H1 (cell line): ENCODE measurements at regions not wholly inside any gene's neighbourhood (a gene's known extent, or its start where the extent isn't known, plus 50 kb on each side); places are given as distances from the start of the nearest gene placed in this dataset.

Experiments
- CTCF ChIA-PET: fragments of 300-600 bp; sonication (Branson Sonifier 250); formaldehyde crosslinking; loops from one replicate; lab custom pipeline; 2021; ENCODE audit not compliant: partially characterized antibody; lab: Charles Lee
- POLR2A ChIA-PET: fragments of 300-600 bp; sonication (Branson Sonifier 250); formaldehyde crosslinking; loops from one replicate; lab custom pipeline; 2021; ENCODE audit warnings: inconsistent platforms; ENCODE audit not compliant: partially characterized antibody; lab: Charles Lee
- DNase-seq, 2 experiments: peaks; one replicate each; pipeline versions ENCODE4 v3.0.0 to v3.0.0-alpha.2; 2010 to 2022; ENCODE audit warnings: low spot score in 2 of 2, low read depth in 1 of 2, mixed read lengths in 1 of 2
- FAIRE-seq: peaks from 2 replicates; lab custom pipeline; 2011; peaks lifted over from hg19 to GRCh38; lab: Jason Lieb, UNC
- H2AFZ ChIP-seq: 2 replicates; pipeline ENCODE4 v1.8.1; 2012; ENCODE audit warnings: low read length, inconsistent platforms
- H2AK5ac ChIP-seq: 2 replicates; pipeline ENCODE4 v1.6.1; 2013; ENCODE audit warnings: low read depth, low read length
- H2BK120ac ChIP-seq: replicated peaks from 2 replicates; pipeline ENCODE3; 2013; ENCODE audit warnings: low read depth, low read length, inconsistent platforms
- H2BK12ac ChIP-seq: 2 replicates; pipeline ENCODE4 v1.6.1; 2013; ENCODE audit warnings: low read depth, low read length
- H2BK15ac ChIP-seq: 2 replicates; pipeline ENCODE4 v1.6.1; 2013; ENCODE audit warnings: low read length
- H2BK20ac ChIP-seq: 2 replicates; pipeline ENCODE4 v1.6.1; 2013; ENCODE audit warnings: low read length
- H2BK5ac ChIP-seq: 2 replicates; pipeline ENCODE4 v1.6.1; 2013; ENCODE audit warnings: low read depth, low read length
- H3K14ac ChIP-seq: 2 replicates; pipeline ENCODE4 v1.6.1; 2013; ENCODE audit warnings: inconsistent platforms; ENCODE audit not compliant: insufficient read length
- H3K18ac ChIP-seq: 2 replicates; pipeline ENCODE4 v1.6.1; 2013; ENCODE audit warnings: low read length; ENCODE audit errors: extremely low read depth
- H3K23ac ChIP-seq: 2 replicates; pipeline ENCODE4 v1.6.1; 2013; ENCODE audit warnings: inconsistent platforms; ENCODE audit not compliant: insufficient read length
- H3K23me2 ChIP-seq: 2 replicates; pipeline ENCODE4 v1.6.1; 2013; ENCODE audit warnings: low read depth, low read length
- H3K27ac ChIP-seq: 2 replicates; pipeline ENCODE4 v1.6.1; 2011; ENCODE audit warnings: low read depth, low read length, inconsistent platforms
- H3K27me3 ChIP-seq, 4 experiments: replicated peaks in 1 of 4; 1 replicate in 1 of 4; 2 replicates in 3 of 4; pipeline versions ENCODE4 v1.6.1 to v1.8.1; 2011 to 2013; ENCODE audit warnings: low read length in 3 of 4, mild to moderate bottlenecking in 3 of 4, inconsistent platforms in 2 of 4, mixed read lengths in 2 of 4, moderate library complexity in 1 of 4; ENCODE audit not compliant: control insufficient read depth in 3 of 4, insufficient read depth in 3 of 4; ENCODE audit errors: extremely low read depth in 1 of 4
- H3K36me3 ChIP-seq, 4 experiments: 2 replicates each; pipeline versions ENCODE4 v1.6.1 to v1.8.1; 2011 to 2013; ENCODE audit warnings: mild to moderate bottlenecking in 4 of 4, low read length in 3 of 4, moderate library complexity in 2 of 4, control low read depth in 1 of 4, inconsistent platforms in 1 of 4; ENCODE audit not compliant: insufficient read depth in 4 of 4, control insufficient read depth in 2 of 4
- H3K4ac ChIP-seq: replicated peaks from 2 replicates; pipeline ENCODE3; 2013; ENCODE audit warnings: low read length, low read depth, mixed read lengths, inconsistent platforms; ENCODE audit not compliant: insufficient read length
- H3K4me1 ChIP-seq, 4 experiments: replicated peaks in 1 of 4; 1 replicate in 1 of 4; 2 replicates in 3 of 4; pipeline versions ENCODE4 v1.6.1 to v1.8.1; 2011 to 2013; ENCODE audit warnings: low read length in 3 of 4, inconsistent platforms in 2 of 4, mixed read lengths in 1 of 4; ENCODE audit not compliant: insufficient read depth in 4 of 4, control insufficient read depth in 3 of 4
- H3K4me2 ChIP-seq, 2 experiments: 2 replicates each; pipeline versions ENCODE4 v1.6.1 to v1.8.1; 2011 to 2013; ENCODE audit warnings: low read depth in 2 of 2, low read length in 2 of 2, control low read depth in 1 of 2, inconsistent platforms in 1 of 2, mild to moderate bottlenecking in 1 of 2; ENCODE audit not compliant: insufficient read depth in 1 of 2
- H3K4me3 ChIP-seq, 4 experiments: fragments of 200-600, 300-600 bp in 1 of 4; sonication (generic), shearing (Covaris generic), sonication (Bioruptor Twin) in 1 of 4; 2 replicates each; pipeline versions ENCODE4 v1.5.1 to v1.8.1; 2011 to 2016; ENCODE audit warnings: low read length in 4 of 4, low read depth in 3 of 4, control low read depth in 2 of 4, inconsistent platforms in 2 of 4, mild to moderate bottlenecking in 2 of 4, mixed read lengths in 1 of 4, moderate library complexity in 1 of 4; ENCODE audit not compliant: insufficient read depth in 2 of 4; ENCODE audit errors: extremely low read depth in 1 of 4
- H3K56ac ChIP-seq: replicated peaks from 2 replicates; pipeline ENCODE3; 2013; ENCODE audit warnings: low read depth, mild to moderate bottlenecking, mixed read lengths, low read length, inconsistent platforms; ENCODE audit not compliant: insufficient read length
- H3K79me1 ChIP-seq: 2 replicates; pipeline ENCODE4 v1.6.1; 2013; ENCODE audit warnings: low read depth, low read length, control low read depth
- H3K79me2 ChIP-seq, 2 experiments: 2 replicates each; pipeline versions ENCODE4 v1.6.1 to v1.8.1; 2012 to 2013; ENCODE audit warnings: low read length in 2 of 2, mild to moderate bottlenecking in 2 of 2, inconsistent platforms in 1 of 2; ENCODE audit not compliant: insufficient read depth in 2 of 2, control insufficient read depth in 1 of 2
- H3K9ac ChIP-seq, 4 experiments: replicated peaks in 1 of 4; 1 replicate in 1 of 4; 2 replicates in 3 of 4; pipeline versions ENCODE4 v1.6.1 to v1.8.1; 2011 to 2013; ENCODE audit warnings: low read depth in 3 of 4, low read length in 3 of 4, control low read depth in 2 of 4, mild to moderate bottlenecking in 2 of 4, moderate library complexity in 2 of 4, inconsistent platforms in 1 of 4; ENCODE audit errors: extremely low read depth in 1 of 4
- H3K9me3 ChIP-seq, 2 experiments: 2 replicates each; pipeline versions ENCODE4 v1.6.1 to v1.8.1; 2012 to 2013; ENCODE audit warnings: mild to moderate bottlenecking in 2 of 2, moderate library complexity in 2 of 2, control low read depth in 1 of 2, inconsistent platforms in 1 of 2, low read depth in 1 of 2, low read length in 1 of 2, mixed read lengths in 1 of 2; ENCODE audit not compliant: insufficient read depth in 2 of 2
- H4K20me1 ChIP-seq, 2 experiments: replicated peaks in 1 of 2; 2 replicates each; pipeline versions ENCODE3 to v1.8.1; 2011 to 2013; ENCODE audit warnings: inconsistent platforms in 2 of 2, low read length in 2 of 2, mild to moderate bottlenecking in 1 of 2; ENCODE audit not compliant: insufficient read depth in 2 of 2, control insufficient read depth in 1 of 2
- H4K5ac ChIP-seq: 2 replicates; pipeline ENCODE4 v1.6.1; 2013; ENCODE audit warnings: low read length, low read depth, mixed read lengths, inconsistent platforms; ENCODE audit not compliant: insufficient read length
- H4K8ac ChIP-seq: 2 replicates; pipeline ENCODE4 v1.8.0; 2013; ENCODE audit warnings: mild to moderate bottlenecking, moderate library complexity, low read length, inconsistent platforms; ENCODE audit not compliant: insufficient read depth; ENCODE audit errors: extremely low read depth
- H4K91ac ChIP-seq: replicated peaks from 2 replicates; pipeline ENCODE3; 2013; ENCODE audit warnings: low read length, mixed read lengths, inconsistent platforms; ENCODE audit not compliant: insufficient read length
- BACH1 ChIP-seq: IDR thresholded peaks from 2 replicates; pipeline ENCODE4 v1.6.1; 2012; ENCODE audit warnings: low read length, improper control_type of control experiment
- CBX8 ChIP-seq: fragments of 300-800, 300-1000 bp; sonication (generic); IDR thresholded peaks from 2 replicates; pipeline ENCODE4 v1.7.1; 2016; ENCODE audit warnings: low read depth, low read length, borderline replicate concordance
- CEBPB ChIP-seq: IDR thresholded peaks from 2 replicates; pipeline ENCODE4 v1.6.1; 2012; ENCODE audit warnings: low read depth, low read length
- CHD1 ChIP-seq: IDR thresholded peaks from 2 replicates; pipeline ENCODE4 v1.6.1; 2012; ENCODE audit warnings: low read depth, low read length, improper control_type of control experiment
- EP300 ChIP-seq, 2 experiments: IDR thresholded peaks; 1 replicate in 1 of 2; 2 replicates in 1 of 2; pipeline ENCODE4 v1.6.1; 2011 to 2012; ENCODE audit warnings: low read depth in 2 of 2, low read length in 2 of 2, mild to moderate bottlenecking in 2 of 2, borderline replicate concordance in 1 of 2, inconsistent platforms in 1 of 2, moderate library complexity in 1 of 2
- KDM5A ChIP-seq: fragments of 200-600 bp; IDR thresholded peaks from 2 replicates; pipeline ENCODE4 v1.7.1; 2012; ENCODE audit warnings: mild to moderate bottlenecking, low read length, inconsistent platforms, mixed read lengths
- NANOG ChIP-seq: IDR thresholded peaks from 2 replicates; pipeline ENCODE4 v1.6.1; 2011; ENCODE audit warnings: low read length, low read depth, mild to moderate bottlenecking, inconsistent platforms; ENCODE audit not compliant: insufficient read depth, poor library complexity, severe bottlenecking
- POLR2AphosphoS5 ChIP-seq: IDR thresholded peaks from 2 replicates; pipeline ENCODE4 v1.6.1; 2011; ENCODE audit warnings: low read depth, low read length
- POU5F1 ChIP-seq: IDR thresholded peaks from 2 replicates; pipeline ENCODE4 v1.6.1; 2011; ENCODE audit warnings: low read depth, mild to moderate bottlenecking, low read length, moderate library complexity
- RBBP5 ChIP-seq: IDR thresholded peaks from 2 replicates; pipeline ENCODE4 v1.7.1; 2012; ENCODE audit warnings: low read depth, mild to moderate bottlenecking, inconsistent platforms, low read length, moderate library complexity, borderline replicate concordance
- SIX5 ChIP-seq: IDR thresholded peaks from 2 replicates; pipeline ENCODE4 v1.6.1; 2011; ENCODE audit warnings: mild to moderate bottlenecking, low read depth, low read length
- SP1 ChIP-seq: IDR thresholded peaks from 2 replicates; pipeline ENCODE4 v1.6.1; 2011; ENCODE audit warnings: low read depth, low read length
- SP2 ChIP-seq: IDR thresholded peaks from 2 replicates; pipeline ENCODE4 v1.6.1; 2012; ENCODE audit warnings: mild to moderate bottlenecking, low read length, inconsistent platforms
- SP4 ChIP-seq: IDR thresholded peaks from 2 replicates; pipeline ENCODE4 v1.6.1; 2012; ENCODE audit warnings: low read length, inconsistent platforms
- SUZ12 ChIP-seq: fragments of 200-600 bp; sonication (generic); IDR thresholded peaks from 2 replicates; pipeline ENCODE4 v1.6.1; 2012; ENCODE audit warnings: mild to moderate bottlenecking, inconsistent platforms, low read length, moderate library complexity, mixed read lengths
- WGBS, 2 experiments: shearing (Covaris generic) in 1 of 2; methylation state at CpG; one replicate each; pipeline versions ENCODE4 v1.1.6 to v1.1.7; 2013 to 2015; ENCODE audit warnings: low lambda C conversion rate in 2 of 2, mixed read lengths in 2 of 2, inconsistent platforms in 1 of 2, low coverage in 1 of 2, missing lambda C conversion rate in 1 of 2; ENCODE audit not compliant: insufficient replicate concordance in 2 of 2, insufficient coverage in 1 of 2, insufficient read length in 1 of 2; ENCODE audit errors: extremely low coverage in 1 of 2, missing lambda C conversion rate in 1 of 2; 5-methylcytosine and 5-hydroxymethylcytosine counted together
- TF ChIP-seq, protein P1 (sequence below): IDR thresholded peaks from 2 replicates; pipeline ENCODE4 v1.6.1; 2011; ENCODE audit warnings: low read depth, mild to moderate bottlenecking, low read length; ENCODE audit not compliant: insufficient read depth

DNA sequence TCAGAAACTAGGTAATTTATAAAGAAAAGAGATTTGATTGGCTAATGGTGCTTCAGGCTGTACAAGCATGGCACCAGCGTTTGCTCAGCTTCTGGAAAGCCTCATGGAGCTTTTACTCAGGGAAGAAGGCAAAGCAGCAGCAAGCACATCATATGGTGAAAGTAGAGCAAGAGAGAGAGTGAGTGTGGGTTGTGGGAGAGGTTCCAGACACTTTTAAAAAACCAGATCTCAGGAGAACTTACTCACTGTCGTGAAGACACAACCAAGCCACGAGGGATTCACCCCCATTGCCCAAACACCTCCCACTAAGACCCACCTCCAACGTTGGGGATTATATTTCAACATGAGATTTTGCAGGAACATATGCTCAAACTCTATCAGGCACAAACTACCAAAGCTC, 554.6 kb upstream of the TNP1 start:
- H2BK12ac ChIP-seq, result no peak overlapping the region
- WGBS, 2 experiments, result 90% methylated on average over 4 of the region's 4 CpGs; no CpG with 5 or more reads in 1 of the 2 experiments
- H3K56ac ChIP-seq, result no peak overlapping the region
- H2BK20ac ChIP-seq, result no peak overlapping the region
- H4K91ac ChIP-seq, result no peak overlapping the region
- no peak overlapping the region for H3K14ac ChIP-seq
- no peaks in the 10 kb centered on the region for H3K79me1 ChIP-seq
- no peak overlapping the region for H3K27ac ChIP-seq
- no peak overlapping the region for H2BK5ac ChIP-seq
- no peak overlapping the region for H2AFZ ChIP-seq
- H3K18ac ChIP-seq, result no peak overlapping the region
- H3K79me2 ChIP-seq, result no peaks in the 10 kb centered on the region
- H4K20me1 ChIP-seq, result no peaks in the 10 kb centered on the region
- ChIA-PET CTCF (no interaction called here), POLR2A (no interaction called here)
- H3K4me3 ChIP-seq, result no peak overlapping the region
- H3K36me3 ChIP-seq, result no peaks in the 10 kb centered on the region
- no peak overlapping the region for H4K8ac ChIP-seq
- FAIRE-seq (no peak), DNase-seq (no peak)
- H3K4me1 ChIP-seq, result no peaks in the 10 kb centered on the region
- no peaks in the 10 kb centered on the region for H3K9me3 ChIP-seq
- no peak overlapping the region for H3K23ac ChIP-seq
- no peaks in the 10 kb centered on the region for H3K23me2 ChIP-seq
- no peak overlapping the region for H4K5ac ChIP-seq
- no peak overlapping the region for H2AK5ac ChIP-seq
- no peak overlapping the region for H2BK15ac ChIP-seq
- no peak overlapping the region for H3K4ac ChIP-seq
- no peak overlapping the region for H3K4me2 ChIP-seq
- H3K27me3 ChIP-seq, result no peaks in the 10 kb centered on the region
- H2BK120ac ChIP-seq, result no peak overlapping the region
- H3K9ac ChIP-seq, result no peak overlapping the region
- TF ChIP-seq SP2 (no peak), CEBPB (no peak), BACH1 (no peak), SIX5 (no peak), RBBP5 (no peak), NANOG (no peak), SP4 (no peak), SUZ12 (no peak), EP300 (IDR thresholded peaks at IDR 0.05; ENCODE audit: borderline replicate concordance in 1 of 2, low read depth in 2 of 2, low read length in 2 of 2) (no peak), SP1 (no peak), KDM5A (no peak), CHD1 (no peak), POU5F1 (no peak), CBX8 (no peak), POLR2AphosphoS5 (no peak)
- TF ChIP-seq, protein P1, sequence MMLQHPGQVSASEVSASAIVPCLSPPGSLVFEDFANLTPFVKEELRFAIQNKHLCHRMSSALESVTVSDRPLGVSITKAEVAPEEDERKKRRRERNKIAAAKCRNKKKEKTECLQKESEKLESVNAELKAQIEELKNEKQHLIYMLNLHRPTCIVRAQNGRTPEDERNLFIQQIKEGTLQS, result no peak
